Tibial nerve (tissue), 4 donors: ENCODE measurements at regions not wholly inside any gene's neighbourhood (a gene's known extent, or its start where the extent isn't known, plus 50 kb on each side); places are given as distances from the start of the nearest gene placed in this dataset.

Experiments used
- DNase-seq, 2 donors: peaks; one replicate each; pipeline ENCODE4 v3.0.0-alpha.2; 2019; ENCODE audit warnings: low spot score in 2 of 2
- H3K27ac ChIP-seq, 4 donors: fragments of 200-600 bp; sonication (generic) in 3 of 4; one replicate each; pipeline ENCODE4 v1.5.1; 2017 to 2019; ENCODE audit warnings: mild to moderate bottlenecking in 1 of 4
- H3K27me3 ChIP-seq, 2 donors: fragments of 200-600 bp; sonication (generic) in 1 of 2; one replicate each; pipeline versions ENCODE4 v1.5.1 to v1.6.0; 2017 to 2019
- H3K36me3 ChIP-seq, 3 donors: fragments of 200-600 bp; sonication (generic); one replicate each; pipeline ENCODE4 v1.5.1; 2018 to 2019
- H3K4me1 ChIP-seq, 4 donors: fragments of 200-600 bp; sonication (generic) in 3 of 4; one replicate each; pipeline ENCODE4 v1.5.1; 2017 to 2019
- H3K4me3 ChIP-seq, 4 donors: fragments of 200-600 bp; sonication (generic) in 3 of 4; one replicate each; pipeline ENCODE4 v1.5.1; 2017 to 2019; ENCODE audit warnings: mild to moderate bottlenecking in 1 of 4, moderate library complexity in 1 of 4
- H3K9me3 ChIP-seq, 4 donors: fragments of 200-600 bp; sonication (generic) in 3 of 4; one replicate each; pipeline ENCODE4 v1.5.1; 2017 to 2019
- CTCF ChIP-seq, 5 experiments: fragments of 200-600 bp in 3 of 5; fragments of 450-650 bp in 2 of 5; sonication (generic) in 3 of 5; IDR thresholded peaks; one replicate each; pipeline ENCODE4 v1.5.1; 2016 to 2019; ENCODE audit warnings: antibody characterized with exemption in 5 of 5, mild to moderate bottlenecking in 3 of 5, moderate library complexity in 2 of 5
- EP300 ChIP-seq, 2 donors: sonication (generic); formaldehyde crosslinking; IDR thresholded peaks; one replicate each; pipeline ENCODE4 v1.6.1; 2017; ENCODE audit warnings: antibody characterized with exemption in 2 of 2, mild to moderate bottlenecking in 1 of 2
- POLR2A ChIP-seq, 2 donors: fragments of 450-650 bp; IDR thresholded peaks; one replicate each; pipeline ENCODE4 v1.6.1; 2017; ENCODE audit warnings: antibody characterized with exemption in 2 of 2, mild to moderate bottlenecking in 2 of 2, moderate library complexity in 2 of 2
- WGBS, 2 donors: methylation state at CpG; one replicate each; pipeline ENCODE4 v1.1.5; 2018; 5-methylcytosine and 5-hydroxymethylcytosine counted together

GRCh38 chr7:153852261-153852660, 199.9 kb upstream of the DPP6 start:
- no peak overlapping the region for H3K27ac ChIP-seq
- TF ChIP-seq POLR2A (IDR thresholded peaks at IDR 0.05) (no peak), CTCF (IDR thresholded peaks at IDR 0.05) (no peak), EP300 (IDR thresholded peaks at IDR 0.05) (no peak)
- H3K36me3 ChIP-seq: no peaks in the 10 kb centered on the region
- whole genome bisulfite sequencing, 2 donors: 76 to 84% methylated on average over 4 of the region's 4 CpGs
- no peak overlapping the region for H3K4me3 ChIP-seq
- peaks cover 0 to 4% (median 2%) of the 10 kb centered on the region in 4 donors for H3K9me3 ChIP-seq
- H3K4me1 ChIP-seq: no peaks in the 10 kb centered on the region
- no peak for DNase-seq
- H3K27me3 ChIP-seq: no peaks in the 10 kb centered on the region

GRCh38 chr7:153858355-153858754, 193.8 kb upstream of the DPP6 start:
- no peak for DNase-seq
- Histone ChIP-seq H3K4me3 (no peak overlapping the region), H3K27me3 (no peaks in the 10 kb centered on the region), H3K36me3 (no peaks in the 10 kb centered on the region), H3K27ac (no peak overlapping the region), H3K4me1 (no peaks in the 10 kb centered on the region), H3K9me3 (no peaks in the 10 kb centered on the region)
- WGBS, 2 donors: 19 to 34% methylated on average over 4 of the region's 4 CpGs
- no peak for TF ChIP-seq POLR2A (IDR thresholded peaks at IDR 0.05)
- TF ChIP-seq EP300 (IDR thresholded peaks at IDR 0.05): no peak
- TF ChIP-seq CTCF (IDR thresholded peaks at IDR 0.05): no peak

DNA sequence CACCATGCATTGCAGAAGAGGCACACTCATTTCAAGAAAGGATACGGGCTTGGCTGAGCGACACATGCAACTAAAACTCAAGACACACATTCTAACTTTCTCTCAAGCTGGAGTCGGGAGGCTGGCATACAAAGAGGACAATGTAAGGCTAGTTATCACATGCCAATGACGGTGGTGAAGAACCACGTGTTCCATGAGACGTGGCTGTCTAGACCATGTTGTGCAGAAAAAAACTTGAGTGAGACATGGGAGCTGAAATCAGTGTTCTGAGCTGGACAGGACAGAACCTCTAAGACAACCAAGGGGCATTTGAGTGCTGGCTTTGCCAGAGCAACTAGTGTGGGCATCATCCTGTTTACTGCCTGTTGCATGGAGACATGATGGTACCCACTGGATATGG, 193.0 kb upstream of the DPP6 start:
- 90 to 92% methylated on average over 6 of the region's 6 CpGs for WGBS, 2 donors
- H3K27me3 ChIP-seq: no peaks in the 10 kb centered on the region
- no peak overlapping the region for H3K4me3 ChIP-seq
- H3K4me1 ChIP-seq: no peaks in the 10 kb centered on the region
- peaks cover 0 to 5% (median 2%) of the 10 kb centered on the region in 4 donors for H3K9me3 ChIP-seq
- no peak for TF ChIP-seq EP300 (IDR thresholded peaks at IDR 0.05)
- no peak for TF ChIP-seq CTCF (IDR thresholded peaks at IDR 0.05)
- TF ChIP-seq POLR2A (IDR thresholded peaks at IDR 0.05): no peak
- H3K36me3 ChIP-seq: no peaks in the 10 kb centered on the region
- no peak for DNase-seq
- no peak overlapping the region for H3K27ac ChIP-seq

DNA sequence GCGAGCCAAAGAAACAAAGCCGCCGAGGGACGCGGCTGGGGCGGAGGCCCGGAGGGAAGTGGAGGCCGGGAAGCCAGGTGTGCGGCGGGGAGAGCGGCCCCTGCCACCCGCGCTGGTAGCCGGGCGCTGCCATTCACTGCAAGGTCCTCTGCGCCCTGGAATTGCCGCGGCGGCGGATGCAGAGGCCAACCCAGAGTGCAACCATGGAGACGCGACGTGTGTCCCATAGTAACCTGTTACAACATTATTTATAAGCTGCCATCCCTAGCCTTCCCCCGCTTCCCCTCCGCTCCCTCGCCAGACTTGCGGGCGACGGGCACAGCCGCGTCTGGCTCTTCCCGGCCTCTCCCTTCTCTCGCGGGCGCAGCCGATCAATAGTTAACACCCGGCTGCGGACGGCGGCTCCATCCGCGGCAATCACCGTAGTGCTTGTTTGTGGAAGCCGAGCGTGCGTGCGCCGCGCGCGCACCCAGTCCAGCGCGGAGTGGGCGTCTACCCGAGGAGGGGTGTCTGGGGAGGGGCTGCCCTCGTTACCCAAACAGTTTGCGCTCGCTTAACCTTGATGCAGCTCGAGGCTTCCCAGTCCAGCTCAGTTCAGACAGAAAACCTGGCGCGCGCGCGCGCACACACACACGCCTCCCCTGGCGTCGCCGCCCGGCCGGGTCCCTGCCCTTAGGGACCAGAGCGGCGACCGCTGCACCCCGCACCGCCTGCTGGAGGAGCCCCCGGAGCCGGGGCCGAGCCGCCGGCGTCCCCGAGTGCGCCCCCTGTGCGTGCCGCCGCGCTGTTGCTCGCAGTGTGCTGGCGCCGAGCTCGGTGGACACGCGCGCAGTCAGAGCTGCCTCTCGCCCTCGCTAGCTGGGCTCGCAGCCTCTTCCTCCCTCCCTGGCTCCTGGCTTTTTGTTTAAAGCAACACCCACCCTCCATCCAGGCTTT, 165.4 kb upstream of the DPP6 start:
- Histone ChIP-seq H3K4me1 (peaks cover 0 to 23% (median 0%) of the 10 kb centered on the region in 4 donors), H3K4me3 (peak overlapping the region in 1 of 4 donors; percentile 37)
- no peak for DNase-seq

More for the DNA sequence above, 165.4 kb upstream of the DPP6 start:
- TF ChIP-seq EP300 (IDR thresholded peaks at IDR 0.05): no peak
- TF ChIP-seq POLR2A (IDR thresholded peaks at IDR 0.05): no peak
- no peak for TF ChIP-seq CTCF (IDR thresholded peaks at IDR 0.05)
- Histone ChIP-seq H3K27me3 (peaks cover 0 to 28% of the 10 kb centered on the region in 2 donors), H3K36me3 (no peaks in the 10 kb centered on the region), H3K9me3 (no peaks in the 10 kb centered on the region), H3K27ac (no peak overlapping the region)
- 0 to 2% methylated on average over 74 to 93 of the region's 98 CpGs for WGBS, 2 donors
